ENCODE measurements at regions not wholly inside any gene's neighbourhood (a gene's known extent, or its start where the extent isn't known, plus 50 kb on each side); places are given as distances from the start of the nearest gene placed in this dataset.
"Not testable (repeated sequence)": the region's sequence is repeated elsewhere in the genome, so short reads cannot be mapped to it uniquely, and the experiment has no call there.

GRCh38 chr9:65411336-65411735 lies 126.3 kb upstream of the FOXD4L5 start:
- no peak for DNase-seq (ENCODE audit: low read depth)
- TF ChIP-seq CTCF (IDR thresholded peaks at IDR 0.05; ENCODE audit: insufficient read depth, low read depth, low read length, missing control alignments), result no peak
- no peak overlapping the region for H3K4me3 ChIP-seq (ENCODE audit: low read length)

- DNase-seq (ENCODE audit: low read depth), result no peak
- no peak overlapping the region for H3K4me3 ChIP-seq (ENCODE audit: low read length)
- TF ChIP-seq CTCF (IDR thresholded peaks at IDR 0.05; ENCODE audit: insufficient read depth, low read depth, low read length, missing control alignments), result no peak
These were observed 125.9 kb upstream of the FOXD4L5 start for GRCh38 chr9:65410926-65411325.

GRCh38 chr9:65409471-65409980 lies 124.5 kb upstream of the FOXD4L5 start:
- no peak for TF ChIP-seq CTCF (IDR thresholded peaks at IDR 0.05; ENCODE audit: insufficient read depth, low read depth, low read length, missing control alignments)
- no peak for DNase-seq (ENCODE audit: low read depth)
- no peak overlapping the region for H3K4me3 ChIP-seq (ENCODE audit: low read length)

GRCh38 chr9:65408806-65409205 lies 123.8 kb upstream of the FOXD4L5 start:
- not testable (repeated sequence) for H3K4me3 ChIP-seq (ENCODE audit: low read length); DNase-seq (ENCODE audit: low read depth)

GRCh38 chr9:65406625-65407024 lies 121.6 kb upstream of the FOXD4L5 start:
- not testable (repeated sequence) for DNase-seq (ENCODE audit: low read depth); H3K4me3 ChIP-seq (ENCODE audit: low read length)

- not testable (repeated sequence) for DNase-seq (ENCODE audit: low read depth)
These were observed 120.8 kb upstream of the FOXD4L5 start for GRCh38 chr9:65405766-65406165.

GRCh38 chr9:65405253-65405652 lies 120.2 kb upstream of the FOXD4L5 start:
- DNase-seq (ENCODE audit: low read depth), result no peak
- H3K4me3 ChIP-seq (ENCODE audit: low read length), result no peak overlapping the region
- no peak for TF ChIP-seq CTCF (IDR thresholded peaks at IDR 0.05; ENCODE audit: insufficient read depth, low read depth, low read length, missing control alignments)

More at GRCh38 chr9:65405766-65406165, 120.8 kb upstream of the FOXD4L5 start:
- H3K4me3 ChIP-seq (ENCODE audit: low read length), result not testable (repeated sequence)

- no peak for TF ChIP-seq CTCF (IDR thresholded peaks at IDR 0.05; ENCODE audit: insufficient read depth, low read depth, low read length, missing control alignments)
- DNase-seq (ENCODE audit: low read depth), result no peak
These were observed 119.4 kb upstream of the FOXD4L5 start for GRCh38 chr9:65404232-65405006.

More at GRCh38 chr9:65404232-65405006, 119.4 kb upstream of the FOXD4L5 start:
- H3K4me3 ChIP-seq (ENCODE audit: low read length), result no peak overlapping the region

Measured in epithelial cell of esophagus (primary cell).